ENCODE measurements at regions not wholly inside any gene's neighbourhood (a gene's known extent, or its start where the extent isn't known, plus 50 kb on each side); places are given as distances from the start of the nearest gene placed in this dataset.

- TF ChIP-seq POLR2A (IDR thresholded peaks at IDR 0.05), result no peak
- Histone ChIP-seq H3K27ac (no peak overlapping the region), H3K9me3 (peaks cover 0 to 11% (median 0%) of the 10 kb centered on the region in 3 donors), H3K27me3 (peaks cover 0 to 5% (median 0%) of the 10 kb centered on the region in 4 donors), H3K36me3 (no peaks in the 10 kb centered on the region), H3K4me3 (no peak overlapping the region), H3K4me1 (no peaks in the 10 kb centered on the region)
- DNase-seq, result no peak
- intact Hi-C loops (cut with DNase I), result no loop called here
- 46 to 56% methylated on average over 1 of the region's 1 CpG for WGBS, 2 donors
Observed at GRCh38 chr11:96472085-96472484, 82.3 kb downstream of the JRKL start.

- Histone ChIP-seq H3K9me3 (peaks cover 0 to 15% (median 0%) of the 10 kb centered on the region in 3 donors), H3K27ac (no peak overlapping the region), H3K27me3 (peaks cover 0 to 5% (median 0%) of the 10 kb centered on the region in 4 donors), H3K4me3 (no peak overlapping the region), H3K36me3 (no peaks in the 10 kb centered on the region), H3K4me1 (no peaks in the 10 kb centered on the region)
- DNase-seq, result no peak
- no peak for TF ChIP-seq CTCF (IDR thresholded peaks at IDR 0.05)
- TF ChIP-seq POLR2A (IDR thresholded peaks at IDR 0.05), result no peak
- WGBS, 2 donors, result 59 to 67% methylated on average over 1 of the region's 1 CpG
- intact Hi-C loops (cut with DNase I), result no loop called here
Observed at GRCh38 chr11:96474263-96474662, 84.5 kb downstream of the JRKL start.

- Histone ChIP-seq H3K4me1 (peaks cover 0 to 28% (median 2%) of the 10 kb centered on the region in 3 donors), H3K9me3 (peaks cover 0 to 4% (median 0%) of the 10 kb centered on the region in 3 donors), H3K27ac (no peak overlapping the region), H3K4me3 (no peak overlapping the region), H3K27me3 (no peaks in the 10 kb centered on the region), H3K36me3 (no peaks in the 10 kb centered on the region)
- TF ChIP-seq POLR2A (IDR thresholded peaks at IDR 0.05) (no peak), CTCF (IDR thresholded peaks at IDR 0.05) (no peak)
- intact Hi-C loops (cut with DNase I), result no loop called here
- 3 to 5% methylated on average over 1 of the region's 1 CpG for WGBS, 2 donors
- no peak for DNase-seq
Observed at GRCh38 chr11:96481204-96481603, 91.4 kb downstream of the JRKL start.

GRCh38 chr11:96481771-96482170 is 92.0 kb downstream of the JRKL start:
- Histone ChIP-seq H3K27me3 (no peaks in the 10 kb centered on the region), H3K4me1 (peaks cover 0 to 28% (median 2%) of the 10 kb centered on the region in 3 donors), H3K27ac (no peak overlapping the region), H3K9me3 (peaks cover 0 to 4% (median 0%) of the 10 kb centered on the region in 3 donors), H3K4me3 (no peak overlapping the region), H3K36me3 (no peaks in the 10 kb centered on the region)
- TF ChIP-seq POLR2A (IDR thresholded peaks at IDR 0.05) (no peak), CTCF (IDR thresholded peaks at IDR 0.05) (no peak)
- intact Hi-C loops (cut with DNase I), result no loop called here
- no peak for DNase-seq
- WGBS, 2 donors, result 15 to 19% methylated on average over 1 of the region's 1 CpG

- TF ChIP-seq POLR2A (IDR thresholded peaks at IDR 0.05) (no peak), CTCF (IDR thresholded peaks at IDR 0.05) (no peak)
- peaks cover 0 to 33% (median 2%) of the 10 kb centered on the region in 3 donors for H3K4me1 ChIP-seq
- intact Hi-C loops (cut with DNase I), result no loop called here
- H3K27me3 ChIP-seq, result no peaks in the 10 kb centered on the region
- peaks cover 0 to 4% (median 0%) of the 10 kb centered on the region in 3 donors for H3K9me3 ChIP-seq
- no peak for DNase-seq
- H3K4me3 ChIP-seq, result no peak overlapping the region
- WGBS, 2 donors, result 80 to 89% methylated on average over 2 of the region's 2 CpGs
- no peaks in the 10 kb centered on the region for H3K36me3 ChIP-seq
- no peak overlapping the region for H3K27ac ChIP-seq
Observed at GRCh38 chr11:96482193-96482592, 92.4 kb downstream of the JRKL start.

GRCh38 chr11:96483374-96483955 is 93.7 kb downstream of the JRKL start:
- no peaks in the 10 kb centered on the region for H3K9me3 ChIP-seq
- no peak overlapping the region for H3K27ac ChIP-seq
- H3K4me3 ChIP-seq, result no peak overlapping the region
- H3K4me1 ChIP-seq, result peaks cover 0 to 38% (median 2%) of the 10 kb centered on the region in 3 donors
- DNase-seq, result no peak
- TF ChIP-seq POLR2A (IDR thresholded peaks at IDR 0.05), result no peak
- no peak for TF ChIP-seq CTCF (IDR thresholded peaks at IDR 0.05)
- intact Hi-C loops (cut with DNase I), result no loop called here
- no peaks in the 10 kb centered on the region for H3K27me3 ChIP-seq
- H3K36me3 ChIP-seq, result no peaks in the 10 kb centered on the region

Measured in esophagus squamous epithelium (tissue), 5 donors.